ENCODE measurements at regions not wholly inside any gene's neighbourhood (a gene's known extent, or its start where the extent isn't known, plus 50 kb on each side); places are given as distances from the start of the nearest gene placed in this dataset.
"Not testable (repeated sequence)": the region's sequence is repeated elsewhere in the genome, so short reads cannot be mapped to it uniquely, and the experiment has no call there.

DNA sequence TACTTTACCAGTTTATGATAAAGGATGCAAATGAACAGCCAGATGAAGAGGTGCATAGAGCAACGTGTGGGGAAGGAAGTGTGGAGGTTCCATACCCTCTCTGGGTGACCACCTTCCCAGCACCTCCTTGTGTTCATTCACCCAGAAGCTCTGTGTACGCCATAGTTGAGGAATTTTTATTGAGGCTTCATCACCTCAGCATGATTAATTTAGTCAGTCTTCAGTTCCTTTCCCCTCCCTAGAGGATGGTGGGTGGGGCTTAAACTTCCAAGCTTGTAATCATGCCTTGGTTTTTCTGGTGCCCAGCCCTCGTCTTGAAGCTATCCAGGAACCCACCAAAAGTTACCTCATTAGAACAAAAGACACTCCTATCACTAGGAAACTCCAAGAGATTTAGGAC, 162.7 kb downstream of the PLCE1 start:
- intact Hi-C loops (cut with DNase I): no loop called here
- ATAC-seq (peak in 1 of 8 donors; percentile 16), DNase-seq (no peak)
- H3K4me3 ChIP-seq: no peak overlapping the region
- H3K9me3 ChIP-seq: peaks cover 0 to 18% (median 0%) of the 10 kb centered on the region in 11 donors
- WGBS, 2 donors: 64 to 77% methylated on average over 3 of the region's 3 CpGs
- no peaks in the 10 kb centered on the region for H3K27me3 ChIP-seq
- H3K4me1 ChIP-seq: peaks cover 0 to 23% (median 10%) of the 10 kb centered on the region in 9 donors
- no peaks in the 10 kb centered on the region for H3K36me3 ChIP-seq
- TF ChIP-seq, protein P1, sequence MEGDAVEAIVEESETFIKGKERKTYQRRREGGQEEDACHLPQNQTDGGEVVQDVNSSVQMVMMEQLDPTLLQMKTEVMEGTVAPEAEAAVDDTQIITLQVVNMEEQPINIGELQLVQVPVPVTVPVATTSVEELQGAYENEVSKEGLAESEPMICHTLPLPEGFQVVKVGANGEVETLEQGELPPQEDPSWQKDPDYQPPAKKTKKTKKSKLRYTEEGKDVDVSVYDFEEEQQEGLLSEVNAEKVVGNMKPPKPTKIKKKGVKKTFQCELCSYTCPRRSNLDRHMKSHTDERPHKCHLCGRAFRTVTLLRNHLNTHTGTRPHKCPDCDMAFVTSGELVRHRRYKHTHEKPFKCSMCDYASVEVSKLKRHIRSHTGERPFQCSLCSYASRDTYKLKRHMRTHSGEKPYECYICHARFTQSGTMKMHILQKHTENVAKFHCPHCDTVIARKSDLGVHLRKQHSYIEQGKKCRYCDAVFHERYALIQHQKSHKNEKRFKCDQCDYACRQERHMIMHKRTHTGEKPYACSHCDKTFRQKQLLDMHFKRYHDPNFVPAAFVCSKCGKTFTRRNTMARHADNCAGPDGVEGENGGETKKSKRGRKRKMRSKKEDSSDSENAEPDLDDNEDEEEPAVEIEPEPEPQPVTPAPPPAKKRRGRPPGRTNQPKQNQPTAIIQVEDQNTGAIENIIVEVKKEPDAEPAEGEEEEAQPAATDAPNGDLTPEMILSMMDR (IDR thresholded peaks at IDR 0.05): no peak
- peak overlapping the region in 4 of 10 donors; percentile 32 to 68 (median 44) for H3K27ac ChIP-seq

GRCh38 chr10:94165158-94165611, 171.5 kb downstream of the PLCE1 start:
- ATAC-seq; H3K36me3 ChIP-seq; H3K4me1 ChIP-seq; H3K4me3 ChIP-seq; H3K27ac ChIP-seq; intact Hi-C loops (cut with DNase I); H3K27me3 ChIP-seq; DNase-seq: not testable (repeated sequence)
- H3K9me3 ChIP-seq: peaks cover 0 to 13% (median 0%) of the 10 kb centered on the region in 11 donors
- WGBS, 2 donors: 77 to 80% methylated on average over 8 of the region's 12 CpGs

GRCh38 chr10:94172332-94172731, 178.6 kb downstream of the PLCE1 start:
- Histone ChIP-seq H3K9me3 (no peaks in the 10 kb centered on the region), H3K36me3 (peaks cover 0 to 24% (median 0%) of the 10 kb centered on the region in 9 donors), H3K4me1 (peaks cover 0 to 19% (median 7%) of the 10 kb centered on the region in 9 donors), H3K27ac (peak overlapping the region in 7 of 10 donors; percentile 24 to 61 (median 37)), H3K4me3 (no peak overlapping the region), H3K27me3 (no peaks in the 10 kb centered on the region)
- intact Hi-C loops (cut with DNase I): no loop called here
- ATAC-seq (no peak), DNase-seq (no peak)
- 86 to 92% methylated on average over 2 of the region's 2 CpGs for WGBS, 2 donors
- TF ChIP-seq, protein P1 (IDR thresholded peaks at IDR 0.05): no peak

DNA sequence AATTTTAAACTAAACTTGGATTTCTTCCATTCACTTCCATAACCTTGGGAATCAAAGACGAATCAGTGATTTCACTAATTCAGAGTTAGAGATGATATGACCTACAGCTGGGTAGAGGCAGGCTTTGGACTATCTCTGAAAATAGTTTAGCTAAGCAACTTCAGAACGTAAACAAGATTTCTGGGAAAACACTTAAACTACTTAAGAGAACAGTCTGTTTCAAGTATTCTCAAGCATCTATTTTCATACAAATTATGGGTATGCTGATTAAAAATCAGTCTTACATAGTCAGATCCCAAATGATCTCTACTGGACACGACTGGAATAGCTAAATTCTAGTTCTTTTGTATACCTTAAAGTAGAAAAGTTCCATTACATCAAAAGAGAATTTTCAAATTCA, 179.9 kb downstream of the PLCE1 start:
- peak overlapping the region in 5 of 10 donors; percentile 4 to 66 (median 46) for H3K27ac ChIP-seq
- WGBS, 2 donors: 56 to 60% methylated on average over 3 of the region's 3 CpGs
- H3K9me3 ChIP-seq: no peaks in the 10 kb centered on the region
- H3K4me1 ChIP-seq: peaks cover 0 to 28% (median 10%) of the 10 kb centered on the region in 9 donors
- no peak overlapping the region for H3K4me3 ChIP-seq
- H3K27me3 ChIP-seq: no peaks in the 10 kb centered on the region
- intact Hi-C loops (cut with DNase I): no loop called here
- TF ChIP-seq, protein P1 (IDR thresholded peaks at IDR 0.05): no peak
- peak in 4 of 8 donors; percentile 48 to 75 (median 62) for ATAC-seq
- DNase-seq: no peak
- peaks cover 0 to 24% (median 0%) of the 10 kb centered on the region in 9 donors for H3K36me3 ChIP-seq

- TF ChIP-seq, protein P1 (IDR thresholded peaks at IDR 0.05): no peak
- Histone ChIP-seq H3K4me3 (no peak overlapping the region), H3K27ac (peak overlapping the region in 7 of 10 donors; percentile 4 to 66 (median 40)), H3K36me3 (peaks cover 0 to 24% (median 0%) of the 10 kb centered on the region in 9 donors), H3K4me1 (peaks cover 0 to 33% (median 10%) of the 10 kb centered on the region in 9 donors), H3K9me3 (no peaks in the 10 kb centered on the region), H3K27me3 (no peaks in the 10 kb centered on the region)
- intact Hi-C loops (cut with DNase I): no loop called here
- ATAC-seq (peak in 1 of 8 donors; percentile 48), DNase-seq (no peak)
Observed at GRCh38 chr10:94174838-94175237, 181.1 kb downstream of the PLCE1 start.
